ENCODE measurements at regions not wholly inside any gene's neighbourhood (a gene's known extent, or its start where the extent isn't known, plus 50 kb on each side); places are given as distances from the start of the nearest gene placed in this dataset.
"Not testable (repeated sequence)": the region's sequence is repeated elsewhere in the genome, so short reads cannot be mapped to it uniquely, and the experiment has no call there.

- ChIA-PET POLR2A (no interaction called here), CTCF (no interaction called here)
- no peaks in the 10 kb centered on the region for H3K27me3 Mint-ChIP-seq (ENCODE audit: low read depth)
- no peak overlapping the region for H3K4me3 Mint-ChIP-seq
- no peaks in the 10 kb centered on the region for H3K36me3 Mint-ChIP-seq (ENCODE audit: low read depth)
- ATAC-seq (no peak), DNase-seq (no peak)
- H3K4me1 Mint-ChIP-seq (ENCODE audit: low read depth): no peaks in the 10 kb centered on the region
- H3K27ac Mint-ChIP-seq: no peak overlapping the region
- H3K9me3 Mint-ChIP-seq (ENCODE audit: insufficient read depth): no peaks in the 10 kb centered on the region
Observed at GRCh38 chr1:78304761-78305160, 186.0 kb upstream of the PTGFR start.

- H3K9me3 Mint-ChIP-seq (ENCODE audit: insufficient read depth); CTCF ChIA-PET; H3K4me1 Mint-ChIP-seq (ENCODE audit: low read depth); H3K4me3 Mint-ChIP-seq; H3K27ac Mint-ChIP-seq; H3K36me3 Mint-ChIP-seq (ENCODE audit: low read depth); ATAC-seq; H3K27me3 Mint-ChIP-seq (ENCODE audit: low read depth); POLR2A ChIA-PET; DNase-seq: not testable (repeated sequence)
Observed at GRCh38 chr1:78310261-78310660, 180.5 kb upstream of the PTGFR start.

- no peak for DNase-seq
- Mint-ChIP-seq H3K36me3 (ENCODE audit: low read depth) (no peaks in the 10 kb centered on the region), H3K27ac (no peak overlapping the region), H3K9me3 (ENCODE audit: insufficient read depth) (no peaks in the 10 kb centered on the region), H3K27me3 (ENCODE audit: low read depth) (no peaks in the 10 kb centered on the region), H3K4me1 (ENCODE audit: low read depth) (no peaks in the 10 kb centered on the region), H3K4me3 (no peak overlapping the region)
- ATAC-seq: no peak
- POLR2A ChIA-PET: no interaction called here
- CTCF ChIA-PET: no interaction called here
Observed at GRCh38 chr1:78318011-78318410, 172.8 kb upstream of the PTGFR start.

- CTCF ChIA-PET: no interaction called here
Observed at GRCh38 chr1:78319603-78320002, 171.2 kb upstream of the PTGFR start.

GRCh38 chr1:78322928-78323680 lies 167.7 kb upstream of the PTGFR start:
- Mint-ChIP-seq H3K9me3 (ENCODE audit: insufficient read depth) (no peaks in the 10 kb centered on the region), H3K4me3 (no peak overlapping the region), H3K36me3 (ENCODE audit: low read depth) (no peaks in the 10 kb centered on the region), H3K4me1 (ENCODE audit: low read depth) (no peaks in the 10 kb centered on the region), H3K27me3 (ENCODE audit: low read depth) (no peaks in the 10 kb centered on the region), H3K27ac (no peak overlapping the region)
- DNase-seq (no peak), ATAC-seq (no peak)
- CTCF ChIA-PET: interaction anchor here (0.6 to 1.5 kb wide), 3 partner anchors 10 to 295 kb away, joined by 3 to 6 read pairs (median 3); no protein-coding TSS in a partner anchor
- POLR2A ChIA-PET: no interaction called here

More at GRCh38 chr1:78319603-78320002, 171.2 kb upstream of the PTGFR start:
- POLR2A ChIA-PET: no interaction called here
- no peaks in the 10 kb centered on the region for H3K36me3 Mint-ChIP-seq (ENCODE audit: low read depth)
- H3K4me3 Mint-ChIP-seq: no peak overlapping the region
- ATAC-seq (no peak), DNase-seq (no peak)
- no peaks in the 10 kb centered on the region for H3K4me1 Mint-ChIP-seq (ENCODE audit: low read depth)
- no peaks in the 10 kb centered on the region for H3K9me3 Mint-ChIP-seq (ENCODE audit: insufficient read depth)
- no peaks in the 10 kb centered on the region for H3K27me3 Mint-ChIP-seq (ENCODE audit: low read depth)
- H3K27ac Mint-ChIP-seq: no peak overlapping the region

GRCh38 chr1:78325293-78325692 lies 165.5 kb upstream of the PTGFR start:
- Mint-ChIP-seq H3K4me1 (ENCODE audit: low read depth) (no peaks in the 10 kb centered on the region), H3K27me3 (ENCODE audit: low read depth) (peaks cover 2% of the 10 kb centered on the region), H3K4me3 (no peak overlapping the region), H3K9me3 (ENCODE audit: insufficient read depth) (no peaks in the 10 kb centered on the region), H3K36me3 (ENCODE audit: low read depth) (no peaks in the 10 kb centered on the region), H3K27ac (no peak overlapping the region)
- ATAC-seq (no peak), DNase-seq (no peak)
- CTCF ChIA-PET: no interaction called here
- POLR2A ChIA-PET: interaction anchor here (0.8 kb wide), 1 partner anchor 873 kb away, joined by 3 read pairs; no protein-coding TSS in a partner anchor

- Mint-ChIP-seq H3K27ac (no peak overlapping the region), H3K9me3 (ENCODE audit: insufficient read depth) (no peaks in the 10 kb centered on the region), H3K36me3 (ENCODE audit: low read depth) (no peaks in the 10 kb centered on the region), H3K4me1 (ENCODE audit: low read depth) (no peaks in the 10 kb centered on the region), H3K27me3 (ENCODE audit: low read depth) (peaks cover 2% of the 10 kb centered on the region), H3K4me3 (no peak overlapping the region)
- no peak for DNase-seq
- no peak for ATAC-seq
- CTCF ChIA-PET: no interaction called here
- POLR2A ChIA-PET: no interaction called here
Observed at GRCh38 chr1:78329475-78329874, 161.3 kb upstream of the PTGFR start.

GRCh38 chr1:78331799-78332198 lies 159.0 kb upstream of the PTGFR start:
- CTCF ChIA-PET: no interaction called here

GRCh38 chr1:78333502-78333901 lies 157.3 kb upstream of the PTGFR start:
- no peaks in the 10 kb centered on the region for H3K36me3 Mint-ChIP-seq (ENCODE audit: low read depth)
- DNase-seq (peak; percentile 23), ATAC-seq (no peak)
- ChIA-PET POLR2A (no interaction called here), CTCF (interaction anchor here (0.7 to 2.1 kb wide), 4 partner anchors 8 to 343 kb away, joined by 3 to 6 read pairs (median 4); no protein-coding TSS in a partner anchor)
- H3K27ac Mint-ChIP-seq: no peak overlapping the region
- H3K9me3 Mint-ChIP-seq (ENCODE audit: insufficient read depth): no peaks in the 10 kb centered on the region
- no peaks in the 10 kb centered on the region for H3K4me1 Mint-ChIP-seq (ENCODE audit: low read depth)
- no peak overlapping the region for H3K4me3 Mint-ChIP-seq
- peaks cover 2% of the 10 kb centered on the region for H3K27me3 Mint-ChIP-seq (ENCODE audit: low read depth)

More at GRCh38 chr1:78331799-78332198, 159.0 kb upstream of the PTGFR start:
- no peak for ATAC-seq
- Mint-ChIP-seq H3K4me1 (ENCODE audit: low read depth) (no peaks in the 10 kb centered on the region), H3K36me3 (ENCODE audit: low read depth) (no peaks in the 10 kb centered on the region), H3K9me3 (ENCODE audit: insufficient read depth) (no peaks in the 10 kb centered on the region), H3K4me3 (no peak overlapping the region), H3K27me3 (ENCODE audit: low read depth) (peaks cover 2% of the 10 kb centered on the region), H3K27ac (no peak overlapping the region)
- POLR2A ChIA-PET: no interaction called here
- DNase-seq: no peak

GRCh38 chr1:78334114-78334513 lies 156.7 kb upstream of the PTGFR start:
- H3K4me1 Mint-ChIP-seq (ENCODE audit: low read depth): no peaks in the 10 kb centered on the region
- POLR2A ChIA-PET: no interaction called here
- ATAC-seq (no peak), DNase-seq (no peak)
- H3K4me3 Mint-ChIP-seq: no peak overlapping the region
- no peak overlapping the region for H3K27ac Mint-ChIP-seq
- no peaks in the 10 kb centered on the region for H3K36me3 Mint-ChIP-seq (ENCODE audit: low read depth)
- no peaks in the 10 kb centered on the region for H3K9me3 Mint-ChIP-seq (ENCODE audit: insufficient read depth)
- H3K27me3 Mint-ChIP-seq (ENCODE audit: low read depth): peaks cover 2% of the 10 kb centered on the region
- CTCF ChIA-PET: interaction anchor here (0.6 to 2.1 kb wide), 5 partner anchors 8 to 342 kb away, joined by 3 to 6 read pairs (median 3); no protein-coding TSS in a partner anchor

GRCh38 chr1:78334952-78335351 lies 155.8 kb upstream of the PTGFR start:
- ATAC-seq (no peak), DNase-seq (no peak)
- H3K4me3 Mint-ChIP-seq: no peak overlapping the region
- no peaks in the 10 kb centered on the region for H3K9me3 Mint-ChIP-seq (ENCODE audit: insufficient read depth)
- H3K27ac Mint-ChIP-seq: no peak overlapping the region
- H3K4me1 Mint-ChIP-seq (ENCODE audit: low read depth): no peaks in the 10 kb centered on the region
- ChIA-PET CTCF (interaction anchor here (0.6 kb wide), 1 partner anchor 205 kb away, joined by 3 read pairs; no protein-coding TSS in a partner anchor), POLR2A (no interaction called here)
- H3K36me3 Mint-ChIP-seq (ENCODE audit: low read depth): no peaks in the 10 kb centered on the region
- H3K27me3 Mint-ChIP-seq (ENCODE audit: low read depth): no peaks in the 10 kb centered on the region

GRCh38 chr1:78336751-78337150 lies 154.0 kb upstream of the PTGFR start:
- not testable (repeated sequence) for ATAC-seq; H3K36me3 Mint-ChIP-seq (ENCODE audit: low read depth)
- CTCF ChIA-PET: interaction anchor here (0.7 kb wide), 1 partner anchor 13 kb away, joined by 3 read pairs; no protein-coding TSS in a partner anchor

More at GRCh38 chr1:78336751-78337150, 154.0 kb upstream of the PTGFR start:
- H3K27ac Mint-ChIP-seq; H3K9me3 Mint-ChIP-seq (ENCODE audit: insufficient read depth); DNase-seq; POLR2A ChIA-PET; H3K27me3 Mint-ChIP-seq (ENCODE audit: low read depth); H3K4me3 Mint-ChIP-seq; H3K4me1 Mint-ChIP-seq (ENCODE audit: low read depth): not testable (repeated sequence)

Measured in activated CD8-positive, alpha-beta T cell treated with anti-CD3 and anti-CD28 coated beads, Interleukin-2, amount 10 ng/mL, durations not matched to agents 7 days and 5 days (primary cell).